Caki2 (cell line): ENCODE measurements at regions not wholly inside any gene's neighbourhood (a gene's known extent, or its start where the extent isn't known, plus 50 kb on each side); places are given as distances from the start of the nearest gene placed in this dataset.
"Not testable (repeated sequence)": the region's sequence is repeated elsewhere in the genome, so short reads cannot be mapped to it uniquely, and the experiment has no call there.

Experiments used
- DNase-seq: peaks from one replicate; pipeline ENCODE4 v3.0.0-alpha.2; 2015; ENCODE audit warnings: low read depth
- in situ Hi-C: cut with HindIII; loops from 2 replicates; pipeline ENCODE4 v1.10.0; 2016; ENCODE audit warnings: low sequenced_read_pairs, low pct_unique_long_range_greater_than_20kb, mixed read lengths

DNA sequence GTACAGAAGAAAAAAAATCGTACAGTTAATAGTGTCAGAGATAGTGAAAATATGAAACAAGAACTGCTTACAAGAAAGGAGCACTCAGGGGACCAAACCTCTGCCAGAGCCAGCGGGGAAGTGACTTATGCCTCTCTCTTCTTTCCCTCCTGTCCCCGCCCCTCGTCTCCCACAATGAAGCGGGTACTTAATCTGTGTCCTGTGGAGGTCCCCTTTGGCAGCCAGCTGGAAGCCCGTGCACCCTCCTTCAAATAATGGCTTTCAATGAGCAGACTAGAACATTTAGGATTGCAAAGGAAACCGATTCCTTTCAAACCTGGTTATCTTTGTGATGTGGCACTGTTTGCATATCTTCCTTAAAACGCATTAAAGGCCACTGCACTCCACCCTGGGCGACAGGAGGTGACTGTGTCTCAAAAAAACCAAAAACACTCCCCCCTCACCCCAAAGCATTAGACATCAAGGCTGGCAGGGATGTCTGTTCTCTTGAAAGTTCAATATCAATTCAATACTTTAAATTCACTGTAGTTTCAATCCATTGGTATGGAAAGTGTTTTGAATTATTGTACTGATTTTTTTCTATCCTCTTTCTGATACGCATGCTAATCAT is 51.7 kb downstream of the PPIAL4C start:
- DNase-seq, in situ Hi-C loops: not testable (repeated sequence)

DNA sequence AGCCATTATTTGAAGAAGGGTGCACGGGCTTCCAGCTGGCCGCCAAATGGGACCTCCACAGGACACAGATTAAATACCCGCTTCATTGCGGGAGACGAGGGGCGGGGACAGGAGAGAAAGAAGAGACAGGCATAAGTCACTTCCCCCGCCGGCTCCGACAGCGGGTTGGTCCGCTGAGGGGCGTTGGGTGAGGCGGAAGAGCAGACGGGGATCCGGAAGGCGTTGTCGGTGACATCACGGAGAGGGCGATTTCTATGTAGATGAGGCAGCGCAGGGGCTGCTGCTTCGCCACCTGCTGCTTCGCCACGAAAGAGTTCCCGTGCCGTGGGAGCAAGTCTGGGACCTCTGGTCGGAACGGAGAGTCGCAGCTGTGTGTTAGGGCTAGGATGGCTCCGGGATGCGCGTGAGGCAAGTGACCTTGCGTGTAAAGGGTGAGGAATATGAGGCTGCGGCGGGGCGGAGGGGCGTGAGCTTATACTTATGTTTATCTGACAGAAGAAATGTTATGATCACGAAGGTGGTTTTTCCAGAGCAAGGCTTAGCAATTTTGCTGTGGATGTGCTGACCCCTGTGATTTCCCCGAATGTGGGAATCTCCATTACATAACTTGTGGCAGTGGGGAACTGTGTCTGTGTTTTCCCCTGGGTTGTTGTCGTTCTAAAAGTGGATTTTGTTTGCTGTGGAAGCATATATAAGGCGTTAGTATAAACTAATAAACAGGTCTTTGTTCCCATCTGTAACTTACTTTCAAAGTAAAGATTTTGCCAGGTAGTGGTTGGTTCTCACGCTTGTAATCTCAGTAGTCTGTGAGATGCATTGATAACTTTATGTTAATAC is 52.9 kb downstream of the PPIAL4C start:
- DNase-seq: peak; percentile 94
- in situ Hi-C loops: not testable (repeated sequence)

DNA sequence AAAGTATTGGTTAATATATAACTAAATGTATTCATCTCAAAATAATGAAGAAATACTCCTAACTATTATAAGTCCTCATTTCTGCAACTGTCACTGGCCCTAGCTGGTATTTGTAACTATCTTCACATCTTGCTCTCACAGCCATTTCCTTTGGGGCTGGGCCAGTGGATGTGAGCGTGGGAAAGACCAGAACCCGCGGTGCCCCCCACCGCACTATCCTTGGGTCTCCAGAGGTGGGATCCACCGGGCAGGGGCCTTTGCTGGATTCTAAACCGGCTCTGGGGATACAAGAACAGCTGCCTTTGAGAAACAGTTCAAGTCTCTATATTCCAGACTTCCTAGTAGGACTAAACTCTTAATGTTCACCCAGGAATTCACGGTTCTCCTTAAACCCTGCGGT is 54.8 kb downstream of the PPIAL4C start:
- in situ Hi-C loops, DNase-seq: not testable (repeated sequence)

DNA sequence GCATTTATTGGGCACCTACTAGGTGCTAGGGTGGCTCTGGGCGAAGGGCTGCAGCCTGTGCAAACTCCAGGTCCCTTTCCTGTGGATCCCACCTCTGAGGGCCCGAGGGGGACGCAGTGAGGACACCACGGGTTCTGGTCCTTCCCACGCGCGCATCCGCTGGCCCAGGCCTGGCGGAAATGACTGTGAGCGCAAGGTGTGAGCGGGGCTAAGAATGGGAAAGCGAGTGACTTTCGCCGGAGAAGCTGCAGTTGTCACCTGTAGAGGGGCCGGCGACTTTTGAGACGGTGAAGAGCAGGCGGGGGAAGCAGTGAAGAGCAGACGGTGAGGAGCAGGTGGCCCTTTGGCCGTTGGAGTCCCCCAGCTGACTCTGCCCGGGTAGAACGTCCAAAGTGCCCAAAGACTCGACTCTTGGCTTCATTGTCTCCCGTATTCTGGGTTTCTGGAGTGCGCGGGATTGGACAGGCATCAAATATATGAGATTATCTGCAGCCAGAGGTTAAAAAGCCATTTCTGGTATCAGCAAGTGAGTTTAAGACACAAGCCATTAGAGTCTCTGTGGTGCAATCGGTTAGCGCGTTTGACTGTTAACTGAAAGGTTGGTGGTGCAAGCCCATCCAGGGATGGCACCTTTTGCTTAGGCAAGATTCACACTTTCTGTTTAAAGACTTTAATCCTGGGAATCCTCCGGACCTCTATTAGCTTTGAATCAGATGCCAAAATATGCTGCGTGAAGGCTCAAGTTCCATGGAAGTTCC is 55.4 kb downstream of the PPIAL4C start:
- in situ Hi-C loops: not testable (repeated sequence)

DNA sequence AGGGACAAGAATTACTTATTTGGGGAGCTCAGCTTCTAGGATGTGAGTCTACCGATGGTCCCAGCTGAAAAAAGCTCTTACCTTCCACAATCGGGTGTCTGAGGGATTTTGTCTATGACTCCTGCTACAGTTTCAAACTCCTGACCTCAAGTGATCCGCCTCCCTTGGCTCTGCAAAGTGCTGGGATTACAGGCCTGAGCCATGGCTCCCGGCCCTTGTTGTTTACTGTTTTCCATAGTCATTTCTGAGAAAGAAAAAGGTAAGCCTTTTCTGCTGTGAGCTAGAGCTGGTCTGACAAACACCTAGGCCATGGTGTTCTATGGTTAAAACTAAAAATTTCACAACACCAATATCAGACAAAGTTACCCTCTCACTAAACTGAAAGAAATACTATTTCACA is 57.5 kb downstream of the PPIAL4C start:
- in situ Hi-C loops, DNase-seq: not testable (repeated sequence)

More for the DNA sequence above, 55.4 kb downstream of the PPIAL4C start:
- DNase-seq: not testable (repeated sequence)

DNA sequence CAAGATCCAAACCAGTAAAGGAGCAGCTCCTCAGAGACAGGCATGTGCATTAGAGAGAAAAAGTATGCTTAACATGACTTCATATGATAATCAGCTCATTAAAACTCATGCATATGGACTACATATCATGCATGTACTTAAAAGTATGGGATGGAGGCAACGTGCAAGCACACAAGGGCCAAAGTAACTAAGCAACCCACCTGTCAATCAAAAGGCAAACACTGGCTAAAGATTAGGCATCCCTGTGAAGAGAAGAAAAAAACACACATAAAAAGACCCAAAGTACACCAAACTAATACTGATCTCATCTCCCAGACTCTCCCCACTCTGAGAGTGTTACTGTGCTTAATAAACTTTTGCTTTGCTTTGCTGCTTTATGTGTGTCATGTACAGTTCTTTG is 61.2 kb downstream of the PPIAL4C start:
- in situ Hi-C loops, DNase-seq: not testable (repeated sequence)

DNA sequence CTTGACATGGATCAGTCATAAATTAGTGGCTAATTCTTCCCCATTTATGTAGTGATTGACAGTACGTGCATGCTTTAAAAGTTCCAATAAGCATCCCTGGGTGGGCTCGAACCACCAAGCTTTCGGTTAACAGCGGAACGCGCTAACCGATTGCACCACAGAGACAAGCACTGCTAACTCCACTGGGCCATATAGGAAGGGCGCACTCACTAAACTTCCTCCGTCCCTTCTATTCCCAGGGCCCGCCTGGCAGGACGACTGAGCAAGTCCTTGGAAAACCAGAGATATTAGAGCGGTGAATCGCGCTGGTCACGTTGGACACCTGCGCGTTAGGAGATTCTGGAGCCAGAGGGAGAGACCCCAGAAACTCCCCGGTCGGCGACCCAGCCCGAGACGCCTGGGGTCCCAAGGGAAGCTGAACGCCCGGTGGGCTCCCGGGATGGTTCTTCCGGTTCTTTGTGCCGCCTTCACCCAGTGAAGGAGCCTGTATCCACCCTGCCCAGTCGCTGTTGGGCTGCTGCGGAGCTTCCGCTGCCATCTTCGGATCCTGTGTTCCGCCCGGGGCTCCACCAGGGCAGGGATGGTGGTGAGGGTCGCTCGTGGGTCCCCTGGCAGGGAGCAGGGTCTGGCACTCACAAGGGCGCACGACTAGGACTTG is 62.8 kb downstream of the PPIAL4C start:
- in situ Hi-C loops: not testable (repeated sequence)
- DNase-seq: peak; percentile 17

DNA sequence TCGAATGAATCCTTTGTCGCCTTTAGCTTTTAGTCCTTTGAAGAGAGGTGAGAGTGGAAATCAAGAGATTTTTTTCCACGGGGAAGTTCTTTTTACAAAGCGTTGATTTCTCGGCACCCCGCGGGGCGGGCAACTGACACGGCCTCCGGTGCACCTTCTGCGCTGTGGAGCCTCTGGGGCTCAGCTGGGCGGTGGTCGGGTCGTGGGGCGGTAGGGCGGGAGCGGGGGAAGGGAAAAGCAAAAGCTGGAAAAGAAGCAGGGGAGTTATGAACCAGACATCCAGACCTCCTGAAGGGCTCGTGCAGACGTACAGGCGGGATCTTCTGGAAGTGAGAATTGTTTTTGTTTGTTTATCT is 63.3 kb downstream of the PPIAL4C start:
- DNase-seq, in situ Hi-C loops: not testable (repeated sequence)

DNA sequence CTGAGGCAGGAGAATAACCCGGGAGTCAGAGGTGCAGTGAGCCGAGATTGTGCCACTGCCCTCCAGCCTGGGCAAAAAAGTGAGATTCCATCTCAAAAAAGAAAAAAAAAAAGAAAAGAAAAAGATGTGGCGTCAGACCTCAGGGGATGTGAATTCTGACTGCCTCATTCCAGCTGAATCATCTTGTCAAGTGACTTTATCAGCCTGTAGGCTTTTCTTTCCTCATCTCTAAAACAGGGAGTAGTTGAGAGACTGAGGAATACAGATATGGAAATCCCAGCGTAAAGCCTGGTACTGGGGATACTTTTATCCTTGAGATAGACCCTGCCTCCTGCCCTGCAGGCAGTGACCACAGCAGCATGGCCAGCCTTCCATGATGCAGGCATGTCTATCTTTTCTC is 74.1 kb downstream of the PPIAL4C start:
- in situ Hi-C loops: not testable (repeated sequence)

DNA sequence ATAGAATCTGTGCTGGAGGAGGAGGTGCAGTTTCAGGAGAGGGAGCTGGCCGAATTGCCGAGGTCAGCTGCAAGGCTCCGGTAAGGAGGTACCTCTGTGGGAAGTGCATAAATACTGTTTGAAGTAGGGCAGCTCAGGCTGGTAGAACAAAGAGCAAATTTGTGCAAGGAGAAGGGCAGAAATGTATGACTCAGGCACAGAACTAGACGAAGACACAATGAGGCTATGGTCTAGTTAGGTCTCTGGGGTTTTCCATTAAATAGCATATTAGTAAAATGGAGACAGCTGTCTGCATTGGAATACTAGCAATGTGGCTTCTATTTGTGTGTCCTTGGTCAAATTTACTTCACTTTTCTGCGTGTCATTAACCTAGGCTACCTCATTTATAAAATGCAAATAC is 74.5 kb downstream of the PPIAL4C start:
- in situ Hi-C loops, DNase-seq: not testable (repeated sequence)

More for the DNA sequence above, 74.1 kb downstream of the PPIAL4C start:
- DNase-seq: not testable (repeated sequence)

DNA sequence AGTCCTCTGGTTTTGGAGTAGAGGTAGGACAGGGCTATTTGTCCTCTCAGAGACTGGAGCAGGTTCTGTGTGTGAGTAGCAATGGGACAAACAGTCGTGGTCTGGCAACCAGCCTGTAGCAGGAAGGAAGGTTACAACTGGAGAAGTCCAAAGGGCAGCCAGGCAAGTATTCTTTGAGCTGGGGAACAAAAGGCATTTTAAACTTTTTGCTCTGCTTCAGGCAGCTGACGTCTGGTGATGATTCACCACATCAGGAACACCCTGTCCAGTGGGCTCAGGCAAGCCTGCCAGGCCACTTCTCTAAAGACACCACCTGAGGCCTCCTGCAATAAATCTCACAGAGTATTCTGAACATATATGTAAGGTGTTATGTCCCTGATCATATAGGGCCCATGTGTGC is 81.0 kb downstream of the PPIAL4C start:
- in situ Hi-C loops, DNase-seq: not testable (repeated sequence)

DNA sequence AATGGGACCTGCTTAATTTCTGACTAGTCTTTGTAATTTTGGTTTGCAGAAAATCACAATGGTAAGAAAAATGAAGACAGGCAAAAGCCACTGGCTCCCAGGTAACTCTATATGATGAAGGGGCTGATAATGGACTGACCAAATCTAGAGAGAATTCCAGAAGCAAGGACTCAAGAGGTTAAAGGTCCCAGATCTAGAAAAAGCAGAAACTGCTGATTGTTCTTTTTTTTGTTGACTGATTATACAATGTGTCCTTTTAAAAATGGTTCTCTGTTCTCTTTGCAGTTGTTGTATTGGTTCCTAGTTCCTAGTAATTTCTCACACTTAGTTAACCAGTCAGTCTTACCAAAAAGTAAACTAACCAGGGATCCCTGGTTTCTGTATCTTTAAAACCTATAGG is 81.4 kb downstream of the PPIAL4C start:
- in situ Hi-C loops, DNase-seq: not testable (repeated sequence)

DNA sequence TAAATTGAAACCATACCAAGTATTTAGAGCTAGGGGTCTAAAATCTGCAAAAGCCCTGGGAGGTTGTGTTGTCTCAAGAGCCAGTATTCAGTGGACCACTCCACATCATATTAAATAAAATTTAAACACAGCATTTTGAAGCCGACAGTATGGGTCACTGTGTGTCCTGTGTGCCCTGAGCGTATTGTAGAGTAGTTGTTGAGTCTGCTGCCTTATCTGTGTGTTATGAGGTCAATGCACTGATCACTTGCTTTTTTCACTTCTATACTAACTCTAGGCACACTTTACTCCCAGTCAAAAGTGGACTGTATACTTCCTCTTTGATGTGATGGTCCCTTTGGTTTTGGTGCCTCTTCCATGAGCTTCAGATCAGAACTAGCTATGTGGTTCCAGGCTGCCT is 81.9 kb downstream of the PPIAL4C start:
- in situ Hi-C loops, DNase-seq: not testable (repeated sequence)

DNA sequence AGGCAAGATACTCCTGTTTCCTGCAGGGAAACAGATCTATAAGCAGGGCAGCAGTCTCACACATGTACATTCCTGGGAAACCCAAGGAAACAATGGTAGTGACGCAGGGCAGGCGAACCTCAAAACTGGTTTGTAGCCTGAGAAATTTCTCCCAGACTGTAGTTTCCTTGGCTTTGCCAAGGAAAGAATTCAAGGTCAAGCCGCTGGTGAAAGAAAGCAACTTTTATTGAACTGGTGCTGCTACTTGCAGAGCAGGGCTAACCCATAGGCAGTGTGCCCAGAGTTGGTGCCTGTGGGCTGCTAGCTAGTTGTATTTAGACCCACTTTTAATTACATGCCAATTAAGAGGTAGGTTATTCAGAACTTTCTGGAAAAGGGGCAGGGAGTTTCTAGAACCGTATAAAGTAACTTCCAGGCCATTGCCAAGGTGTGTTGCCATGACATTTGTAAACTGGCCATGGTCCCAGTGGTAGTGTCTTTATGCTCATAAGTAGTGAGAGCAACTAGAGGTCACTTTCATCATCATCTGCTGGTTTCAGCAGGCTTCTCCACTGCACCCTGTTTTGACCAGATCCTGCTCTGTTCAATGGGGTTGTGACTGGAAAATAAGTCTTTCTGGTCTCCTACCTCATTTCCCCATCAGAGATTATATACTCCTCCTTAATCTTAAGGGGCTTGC is 89.7 kb downstream of the PPIAL4C start:
- in situ Hi-C loops, DNase-seq: not testable (repeated sequence)

DNA sequence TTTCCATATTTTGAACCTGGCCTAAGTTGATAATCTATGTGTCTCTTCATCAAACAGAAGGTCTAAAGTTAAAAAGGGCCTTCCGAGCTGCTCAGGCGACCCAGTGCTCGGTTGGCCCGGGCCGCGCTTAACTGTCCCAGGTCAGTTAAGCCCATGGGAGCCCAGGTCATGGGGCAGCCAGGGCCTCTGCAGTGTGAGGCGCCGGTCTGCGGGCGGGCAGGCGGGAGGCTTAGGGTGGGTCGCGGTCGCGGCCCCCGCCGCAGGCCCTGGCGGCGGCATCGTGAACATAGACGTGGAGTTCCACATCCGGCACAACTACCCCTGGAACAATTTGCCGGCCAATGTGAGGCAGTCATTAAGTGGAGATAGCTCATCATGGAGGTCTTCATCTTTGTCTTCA is 91.3 kb downstream of the PPIAL4C start:
- DNase-seq, in situ Hi-C loops: not testable (repeated sequence)

DNA sequence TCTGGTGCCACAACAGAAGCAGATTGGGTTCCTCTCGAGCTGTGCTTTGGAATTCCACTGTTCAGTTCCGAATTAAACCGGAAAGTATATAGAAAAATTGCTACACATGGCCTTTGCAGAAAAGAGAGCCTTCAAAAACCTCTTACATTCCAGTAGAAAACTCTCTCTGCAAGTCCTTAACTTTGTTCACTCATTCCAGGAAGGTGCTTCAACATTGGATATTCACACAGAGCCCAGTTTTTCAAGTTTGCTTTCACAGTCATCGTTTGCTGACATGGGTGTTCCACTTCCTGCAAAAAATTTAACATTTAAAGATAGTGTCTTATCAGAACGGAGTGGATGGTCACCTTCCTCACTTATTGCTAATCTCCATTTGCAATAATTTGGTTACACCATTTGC is 93.7 kb downstream of the PPIAL4C start:
- in situ Hi-C loops, DNase-seq: not testable (repeated sequence)

DNA sequence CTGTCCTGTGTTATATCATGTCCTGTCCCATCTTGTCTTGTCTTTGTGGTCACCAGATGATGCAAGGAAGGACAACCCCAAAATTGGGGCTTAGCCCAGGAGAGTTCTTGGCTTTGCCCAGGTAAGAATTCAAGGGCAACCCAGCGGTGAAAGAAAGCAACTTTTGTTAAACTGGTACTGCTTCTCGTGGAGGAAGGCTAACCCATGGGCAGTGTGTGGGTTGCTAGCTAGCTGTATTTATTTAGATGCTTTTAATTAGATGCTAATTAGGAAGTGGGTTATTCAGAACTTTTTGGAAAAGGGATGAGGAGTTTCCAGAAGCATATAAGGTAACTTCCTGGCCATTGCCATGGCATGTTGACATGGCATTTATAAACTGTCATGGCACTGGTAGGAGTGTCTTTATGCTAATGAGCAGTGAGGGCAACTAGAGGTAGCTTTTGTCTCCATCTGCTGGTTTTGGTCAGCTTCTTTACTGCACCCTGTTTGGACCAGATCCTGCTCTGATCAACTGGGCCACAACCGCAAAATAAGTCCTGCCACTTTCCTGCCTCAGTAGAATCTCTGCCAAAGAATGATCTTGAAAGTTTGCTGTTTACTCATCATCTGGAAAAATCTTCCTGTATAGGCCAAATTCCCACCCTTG is 95.8 kb upstream of the FCGR1A start:
- in situ Hi-C loops, DNase-seq: not testable (repeated sequence)
